ENCODE measurements at regions not wholly inside any gene's neighbourhood (a gene's known extent, or its start where the extent isn't known, plus 50 kb on each side); places are given as distances from the start of the nearest gene placed in this dataset.

DNA sequence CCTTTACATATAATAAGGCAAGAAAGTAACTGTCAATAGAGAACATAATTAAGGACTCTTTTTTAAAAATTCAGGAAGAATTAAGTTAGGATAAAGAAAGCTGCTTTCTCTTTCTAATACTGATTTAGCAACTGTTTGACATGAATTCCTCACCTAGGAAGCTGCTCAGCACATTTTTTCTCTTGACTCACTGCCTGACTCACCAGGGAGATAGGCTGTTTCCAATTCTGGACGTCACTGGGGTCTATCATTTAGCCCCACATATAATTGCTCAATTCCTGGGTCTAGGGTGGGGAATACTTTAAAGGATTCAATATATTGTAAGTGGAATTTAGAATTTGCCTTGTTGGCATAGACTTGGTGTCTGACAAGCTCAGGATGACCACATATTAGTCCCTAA is 50.8 kb upstream of the UGP2 start:
- no peak for TF ChIP-seq POLR2A (IDR thresholded peaks at IDR 0.05; ENCODE audit: low read depth)
- TF ChIP-seq, protein P1, sequence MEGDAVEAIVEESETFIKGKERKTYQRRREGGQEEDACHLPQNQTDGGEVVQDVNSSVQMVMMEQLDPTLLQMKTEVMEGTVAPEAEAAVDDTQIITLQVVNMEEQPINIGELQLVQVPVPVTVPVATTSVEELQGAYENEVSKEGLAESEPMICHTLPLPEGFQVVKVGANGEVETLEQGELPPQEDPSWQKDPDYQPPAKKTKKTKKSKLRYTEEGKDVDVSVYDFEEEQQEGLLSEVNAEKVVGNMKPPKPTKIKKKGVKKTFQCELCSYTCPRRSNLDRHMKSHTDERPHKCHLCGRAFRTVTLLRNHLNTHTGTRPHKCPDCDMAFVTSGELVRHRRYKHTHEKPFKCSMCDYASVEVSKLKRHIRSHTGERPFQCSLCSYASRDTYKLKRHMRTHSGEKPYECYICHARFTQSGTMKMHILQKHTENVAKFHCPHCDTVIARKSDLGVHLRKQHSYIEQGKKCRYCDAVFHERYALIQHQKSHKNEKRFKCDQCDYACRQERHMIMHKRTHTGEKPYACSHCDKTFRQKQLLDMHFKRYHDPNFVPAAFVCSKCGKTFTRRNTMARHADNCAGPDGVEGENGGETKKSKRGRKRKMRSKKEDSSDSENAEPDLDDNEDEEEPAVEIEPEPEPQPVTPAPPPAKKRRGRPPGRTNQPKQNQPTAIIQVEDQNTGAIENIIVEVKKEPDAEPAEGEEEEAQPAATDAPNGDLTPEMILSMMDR (IDR thresholded peaks at IDR 0.05), result no peak
- TF ChIP-seq EP300 (IDR thresholded peaks at IDR 0.05), result no peak
